Muscle layer of colon (tissue), 2 donors: ENCODE measurements at regions not wholly inside any gene's neighbourhood (a gene's known extent, or its start where the extent isn't known, plus 50 kb on each side); places are given as distances from the start of the nearest gene placed in this dataset.

Experiments used
- H3K27ac ChIP-seq: one replicate; pipeline ENCODE4 v1.7.0; 2013; ENCODE audit warnings: low read depth, mild to moderate bottlenecking, low read length, moderate library complexity
- H3K27me3 ChIP-seq, 2 donors: one replicate each; pipeline ENCODE4 v1.7.0; 2013; ENCODE audit warnings: low read length in 2 of 2, mild to moderate bottlenecking in 2 of 2; ENCODE audit not compliant: insufficient read depth in 2 of 2, control insufficient read depth in 1 of 2
- H3K36me3 ChIP-seq: one replicate; pipeline ENCODE4 v1.7.0; 2013; ENCODE audit warnings: mild to moderate bottlenecking, low read length; ENCODE audit not compliant: insufficient read depth
- H3K4me1 ChIP-seq: one replicate; pipeline ENCODE4 v1.7.0; 2013; ENCODE audit warnings: mild to moderate bottlenecking, low read length; ENCODE audit not compliant: insufficient read depth
- H3K4me3 ChIP-seq, 2 donors: one replicate each; pipeline ENCODE4 v1.7.0; 2013; ENCODE audit warnings: low read length in 2 of 2, low read depth in 1 of 2, mild to moderate bottlenecking in 1 of 2, moderate library complexity in 1 of 2
- H3K9ac ChIP-seq: one replicate; pipeline ENCODE4 v1.7.0; 2013; ENCODE audit warnings: low read length
- H3K9me3 ChIP-seq: one replicate; pipeline ENCODE4 v1.7.0; 2013; ENCODE audit warnings: mild to moderate bottlenecking, low read length
- donor health status: abdominal sarcoma.
- donor health status: Adenocarcinoma of cecum.

DNA sequence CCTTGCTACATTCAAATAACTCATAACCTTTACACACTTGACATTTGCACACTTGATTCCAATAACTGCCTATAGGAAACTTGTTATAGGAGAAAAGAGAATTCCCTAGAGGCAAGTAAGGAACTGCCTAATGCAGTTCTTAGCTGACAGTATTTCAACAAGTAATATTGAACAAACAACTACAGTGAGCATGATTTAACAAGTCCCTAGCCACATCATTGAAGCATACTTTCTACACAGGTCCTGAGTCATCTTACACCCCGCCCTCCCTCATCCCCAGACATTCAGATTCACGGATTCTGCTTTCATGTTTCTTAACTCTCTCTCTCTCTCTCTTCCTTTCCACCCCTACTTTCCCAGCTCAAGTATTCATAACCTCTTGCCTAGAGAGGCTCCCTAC lies 153.5 kb downstream of the LSM5 start:
- H3K27me3 ChIP-seq, result no peaks in the 10 kb centered on the region
- H3K27ac ChIP-seq, result no peak overlapping the region
- H3K36me3 ChIP-seq, result no peaks in the 10 kb centered on the region
- peaks cover 2% of the 10 kb centered on the region for H3K9me3 ChIP-seq
- no peak overlapping the region for H3K4me3 ChIP-seq
- H3K9ac ChIP-seq, result no peak overlapping the region
- no peaks in the 10 kb centered on the region for H3K4me1 ChIP-seq

DNA sequence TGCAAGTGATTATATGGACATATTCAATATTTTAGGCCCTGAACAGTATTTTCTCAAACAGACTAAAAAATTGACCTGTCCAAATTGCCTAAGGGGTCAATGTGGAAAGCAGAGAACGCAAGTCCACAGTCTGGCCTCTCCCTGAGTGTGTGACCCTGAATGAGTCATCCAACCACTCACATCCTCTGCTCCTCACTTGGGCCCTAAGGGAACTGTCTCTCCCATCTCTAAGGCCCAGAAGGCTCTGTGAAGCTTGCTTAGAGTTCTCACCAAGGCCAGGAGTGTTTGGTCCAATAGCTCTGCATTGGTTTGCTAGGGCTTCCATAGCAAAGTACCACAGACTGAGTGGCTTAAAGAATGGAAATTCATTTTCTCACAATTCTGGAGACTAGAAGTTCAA lies 155.1 kb downstream of the LSM5 start:
- Histone ChIP-seq H3K27ac (no peak overlapping the region), H3K36me3 (no peaks in the 10 kb centered on the region), H3K9ac (no peak overlapping the region), H3K4me1 (no peaks in the 10 kb centered on the region), H3K4me3 (no peak overlapping the region), H3K27me3 (no peaks in the 10 kb centered on the region), H3K9me3 (peaks cover 6% of the 10 kb centered on the region)

DNA sequence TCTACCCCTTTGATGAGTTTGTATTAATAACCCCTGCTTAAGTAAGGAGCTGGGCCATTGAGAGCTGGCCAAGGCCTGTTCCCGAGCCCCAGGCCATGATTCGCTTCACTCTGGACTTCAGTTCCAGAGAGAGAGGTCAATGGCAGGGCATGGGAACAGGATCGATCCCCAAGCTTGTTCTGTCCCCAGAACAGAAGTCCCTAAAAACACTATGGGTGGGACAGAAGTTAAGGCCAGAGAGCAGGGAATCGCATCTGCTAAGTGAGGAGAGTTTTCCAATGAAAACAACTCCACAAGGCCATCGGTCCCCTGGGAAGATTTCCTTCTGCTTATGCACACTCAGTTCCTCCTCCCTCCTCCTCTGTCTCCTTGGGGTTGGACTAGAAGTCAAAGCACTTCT lies 159.6 kb downstream of the LSM5 start:
- Histone ChIP-seq H3K4me3 (no peak overlapping the region), H3K27me3 (no peaks in the 10 kb centered on the region), H3K9ac (no peak overlapping the region), H3K9me3 (peaks cover 6% of the 10 kb centered on the region), H3K27ac (no peak overlapping the region), H3K36me3 (no peaks in the 10 kb centered on the region), H3K4me1 (no peaks in the 10 kb centered on the region)

DNA sequence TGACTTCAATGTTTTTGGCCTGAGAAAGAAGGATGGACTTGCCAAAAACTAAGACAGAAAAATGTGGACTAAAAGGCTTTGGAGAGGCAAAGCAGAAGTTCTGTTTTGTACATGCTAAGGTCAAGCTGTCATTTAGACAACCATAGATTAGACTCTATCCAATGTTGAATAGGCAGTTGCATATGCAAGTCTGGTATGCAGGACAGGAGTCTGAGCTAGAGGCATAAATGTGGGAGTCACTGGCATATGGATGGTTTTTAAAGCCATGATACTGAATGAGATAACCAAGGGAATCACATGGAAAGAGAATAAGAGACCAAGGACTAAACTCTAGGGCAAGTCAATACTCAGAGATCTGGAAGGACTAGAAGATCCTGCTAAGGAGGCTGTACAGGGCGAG lies 164.1 kb downstream of the LSM5 start:
- Histone ChIP-seq H3K27ac (no peak overlapping the region), H3K4me3 (no peak overlapping the region), H3K9ac (no peak overlapping the region), H3K27me3 (no peaks in the 10 kb centered on the region), H3K36me3 (no peaks in the 10 kb centered on the region), H3K9me3 (no peaks in the 10 kb centered on the region), H3K4me1 (no peaks in the 10 kb centered on the region)

DNA sequence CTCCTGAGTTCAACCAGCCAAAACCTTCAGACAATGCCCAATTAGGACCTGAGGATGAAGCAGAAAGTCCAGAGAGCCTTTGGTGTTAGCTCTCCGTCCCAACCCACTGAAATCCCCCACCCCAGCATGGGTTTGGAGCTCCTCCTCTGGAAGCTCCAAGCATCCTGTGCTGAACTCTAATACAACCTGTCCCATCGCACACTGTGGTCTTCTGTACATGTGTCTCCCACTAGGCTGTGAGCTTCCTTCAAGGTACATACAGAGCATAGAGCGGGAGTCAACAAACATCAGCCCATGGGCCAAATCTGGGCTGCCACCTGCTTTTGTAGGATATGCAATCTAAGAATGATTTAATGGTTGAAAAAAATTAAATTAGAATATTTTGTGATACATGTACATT lies 166.5 kb downstream of the LSM5 start:
- Histone ChIP-seq H3K27ac (no peak overlapping the region), H3K36me3 (no peaks in the 10 kb centered on the region), H3K9ac (no peak overlapping the region), H3K27me3 (peaks cover 2 to 4% of the 10 kb centered on the region in 2 donors), H3K4me1 (no peaks in the 10 kb centered on the region), H3K4me3 (no peak overlapping the region), H3K9me3 (no peaks in the 10 kb centered on the region)

DNA sequence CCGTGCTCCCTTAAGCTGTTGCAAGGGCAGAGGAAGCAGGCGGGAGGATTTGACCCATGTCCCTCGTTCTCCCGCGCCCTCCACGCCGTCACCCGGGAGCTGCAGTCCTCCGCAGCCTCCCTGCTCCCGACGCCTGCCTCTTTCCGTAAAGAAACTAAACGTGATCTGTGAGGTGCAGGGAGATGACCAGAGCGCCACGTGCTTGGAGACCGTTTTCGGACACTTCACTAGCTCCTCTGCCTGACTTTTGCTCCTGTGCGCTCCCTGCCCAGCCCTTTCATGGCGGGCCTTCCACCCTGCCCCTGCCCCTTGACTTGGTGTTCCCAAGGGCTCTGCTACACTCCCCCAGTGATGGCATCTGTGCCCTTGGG lies 171.2 kb downstream of the LSM5 start:
- H3K27me3 ChIP-seq, result peaks cover 4 to 9% of the 10 kb centered on the region in 2 donors
- H3K36me3 ChIP-seq, result no peaks in the 10 kb centered on the region
- H3K4me3 ChIP-seq, result peak overlapping the region; percentile 32 to 50
- no peak overlapping the region for H3K27ac ChIP-seq
- H3K4me1 ChIP-seq, result no peaks in the 10 kb centered on the region
- no peak overlapping the region for H3K9ac ChIP-seq
- H3K9me3 ChIP-seq, result no peaks in the 10 kb centered on the region

DNA sequence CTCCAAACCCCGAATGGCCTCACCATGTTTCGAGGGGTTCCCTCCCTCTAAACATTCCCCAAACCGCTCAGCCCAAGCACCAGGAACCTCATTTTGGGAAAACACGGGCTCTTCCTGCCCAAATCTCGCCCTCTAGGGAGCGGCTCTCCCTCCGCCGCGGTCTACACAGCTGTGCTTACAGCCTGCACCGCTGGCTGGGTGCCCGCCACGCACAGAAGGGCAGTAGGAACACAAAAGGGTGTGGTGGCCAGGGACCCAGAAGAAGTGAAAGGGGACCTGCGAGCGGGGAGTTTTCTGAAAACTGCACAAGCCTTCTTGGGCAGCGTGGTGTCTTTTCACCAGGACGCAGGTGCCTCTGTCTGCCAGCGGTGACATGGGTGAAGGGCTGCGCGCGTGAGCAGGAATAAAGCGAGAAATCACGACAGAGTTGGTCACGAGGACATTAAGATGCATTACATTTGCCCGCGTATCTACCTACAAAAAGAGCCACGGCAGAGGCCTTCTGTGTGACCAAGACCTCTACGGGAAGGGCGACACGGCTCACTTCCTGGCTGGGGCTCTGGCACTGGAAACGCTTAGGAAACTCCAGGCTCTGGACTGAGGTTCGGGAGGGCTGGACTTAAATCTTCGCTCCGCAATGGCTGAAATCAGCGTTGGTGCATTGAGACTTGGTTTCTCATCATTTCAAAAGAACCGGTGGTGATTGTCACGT lies 171.7 kb downstream of the LSM5 start:
- H3K4me3 ChIP-seq, result peak overlapping the region; percentile 32 to 50
- H3K36me3 ChIP-seq, result no peaks in the 10 kb centered on the region
- H3K9me3 ChIP-seq, result no peaks in the 10 kb centered on the region
- peaks cover 4 to 9% of the 10 kb centered on the region in 2 donors for H3K27me3 ChIP-seq
- no peak overlapping the region for H3K9ac ChIP-seq
- no peaks in the 10 kb centered on the region for H3K4me1 ChIP-seq
- H3K27ac ChIP-seq, result no peak overlapping the region

DNA sequence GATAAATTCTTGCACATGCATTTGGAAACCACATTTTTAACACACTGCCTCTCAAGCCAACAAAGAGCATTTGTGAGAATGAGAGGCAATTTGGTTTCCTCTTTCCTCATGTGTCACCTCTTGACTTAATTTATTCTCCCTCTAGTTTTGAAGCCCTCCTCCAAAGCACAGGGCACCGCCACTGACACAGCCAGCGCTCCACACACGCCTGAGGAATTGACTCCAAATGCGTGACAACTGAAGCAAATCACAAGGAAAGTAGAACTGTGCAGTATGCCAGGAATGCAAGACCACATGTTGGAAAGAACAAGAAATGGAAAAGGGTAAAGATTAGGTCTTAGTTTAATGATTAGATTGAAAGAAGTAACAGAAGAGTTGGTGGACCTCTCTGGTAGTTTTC lies 173.3 kb downstream of the LSM5 start:
- Histone ChIP-seq H3K4me3 (no peak overlapping the region), H3K9me3 (no peaks in the 10 kb centered on the region), H3K4me1 (no peaks in the 10 kb centered on the region), H3K36me3 (no peaks in the 10 kb centered on the region), H3K9ac (no peak overlapping the region), H3K27me3 (peaks cover 4 to 9% of the 10 kb centered on the region in 2 donors), H3K27ac (no peak overlapping the region)

DNA sequence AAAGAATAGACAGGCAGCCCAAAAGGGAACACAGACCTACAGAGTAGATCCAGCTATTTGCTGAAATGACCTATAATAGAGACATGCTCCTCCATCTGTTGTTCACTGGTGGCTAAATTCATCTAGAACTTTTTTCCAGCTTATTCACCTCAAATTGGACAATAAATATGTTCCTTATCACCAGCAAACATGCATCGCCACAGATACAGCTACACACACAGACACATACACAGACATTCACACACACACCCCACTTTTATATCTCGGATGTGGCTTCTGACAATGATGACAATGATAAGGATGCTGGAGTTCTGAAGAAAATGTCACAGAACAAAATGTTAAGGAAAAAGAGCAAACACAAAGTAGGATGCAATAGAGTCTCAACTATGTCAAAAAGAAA lies 175.4 kb downstream of the LSM5 start:
- peaks cover 4 to 9% of the 10 kb centered on the region in 2 donors for H3K27me3 ChIP-seq
- H3K27ac ChIP-seq, result no peak overlapping the region
- no peak overlapping the region for H3K4me3 ChIP-seq
- no peak overlapping the region for H3K9ac ChIP-seq
- no peaks in the 10 kb centered on the region for H3K4me1 ChIP-seq
- H3K36me3 ChIP-seq, result no peaks in the 10 kb centered on the region
- H3K9me3 ChIP-seq, result no peaks in the 10 kb centered on the region

DNA sequence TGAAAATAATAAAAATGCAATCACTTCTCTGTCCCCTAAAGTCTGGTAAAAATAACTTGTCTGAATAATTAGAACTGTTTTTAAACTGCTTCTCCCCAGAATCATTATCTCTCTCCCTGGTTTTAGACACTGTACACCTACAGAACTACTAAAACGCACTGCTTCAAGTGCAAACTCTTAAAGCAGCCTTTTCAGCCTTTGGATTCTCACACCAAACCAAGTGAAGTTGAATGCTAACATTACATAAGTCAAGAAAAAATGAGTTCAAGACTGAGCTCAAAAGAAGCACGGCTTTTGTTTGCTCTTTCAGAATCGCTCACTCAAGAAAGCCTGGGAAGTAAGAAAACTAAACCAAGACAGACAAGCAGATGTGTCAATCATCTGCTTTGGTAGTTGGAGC lies 188.8 kb downstream of the LSM5 start:
- Histone ChIP-seq H3K9me3 (no peaks in the 10 kb centered on the region), H3K4me1 (no peaks in the 10 kb centered on the region), H3K36me3 (no peaks in the 10 kb centered on the region), H3K4me3 (no peak overlapping the region), H3K27ac (no peak overlapping the region), H3K27me3 (peaks cover 6 to 11% of the 10 kb centered on the region in 2 donors), H3K9ac (no peak overlapping the region)

DNA sequence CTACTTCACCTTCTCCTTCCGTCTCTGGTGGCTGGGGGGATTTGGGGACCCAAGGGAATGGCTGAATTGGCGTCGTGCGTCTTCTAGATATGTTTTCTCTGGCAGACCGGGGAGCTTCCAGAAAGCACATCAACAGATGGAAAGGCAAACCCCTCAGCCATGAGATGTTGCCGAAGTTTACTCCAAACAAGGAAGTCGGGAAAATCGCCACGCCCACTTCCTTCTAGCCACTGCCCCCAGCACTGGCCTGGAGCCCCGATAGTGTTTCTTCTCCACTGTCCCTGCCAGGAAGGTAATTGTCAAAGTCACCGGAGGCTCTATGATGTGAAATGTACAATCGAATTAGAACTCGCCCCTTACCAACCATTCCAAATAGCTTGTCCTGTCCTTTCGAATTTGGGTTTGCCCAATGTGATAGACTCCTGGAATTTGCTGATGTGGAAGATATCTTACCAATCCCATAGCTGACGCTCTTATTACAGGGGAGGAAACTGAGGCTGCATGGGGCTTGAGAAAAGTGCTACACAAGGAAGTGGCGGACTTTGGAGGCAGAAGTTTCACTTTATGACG lies 191.0 kb downstream of the LSM5 start:
- H3K27me3 ChIP-seq, result peaks cover 6 to 11% of the 10 kb centered on the region in 2 donors
- H3K27ac ChIP-seq, result no peak overlapping the region

More for the DNA sequence above, 191.0 kb downstream of the LSM5 start:
- Histone ChIP-seq H3K9me3 (no peaks in the 10 kb centered on the region), H3K9ac (no peak overlapping the region), H3K4me3 (peak overlapping the region; percentile 30 to 43), H3K36me3 (no peaks in the 10 kb centered on the region), H3K4me1 (no peaks in the 10 kb centered on the region)
